Fibroblast of lung (primary cell): ENCODE measurements at regions not wholly inside any gene's neighbourhood (a gene's known extent, or its start where the extent isn't known, plus 50 kb on each side); places are given as distances from the start of the nearest gene placed in this dataset.

Experiments
- DNase-seq, 2 donors: peaks; one replicate each; pipeline versions ENCODE4 v3.0.0 to v3.0.0-alpha.2; 2010; ENCODE audit warnings: low read depth in 2 of 2
- H2AFZ ChIP-seq: 2 replicates; pipeline ENCODE4 v1.5.1; 2012; ENCODE audit warnings: low read length, control low read depth, inconsistent platforms
- H3K27ac ChIP-seq: 2 replicates; pipeline ENCODE4 v1.5.1; 2011; ENCODE audit warnings: low read length, control low read depth; ENCODE audit not compliant: insufficient read depth
- H3K27me3 ChIP-seq: 2 replicates; pipeline ENCODE4 v1.5.1; 2011; ENCODE audit warnings: mild to moderate bottlenecking, low read length; ENCODE audit not compliant: control insufficient read depth, insufficient read depth
- H3K36me3 ChIP-seq: 2 replicates; pipeline ENCODE4 v1.5.1; 2011; ENCODE audit warnings: low read length; ENCODE audit not compliant: control insufficient read depth, insufficient read depth
- H3K4me1 ChIP-seq: 2 replicates; pipeline ENCODE4 v1.5.1; 2011; ENCODE audit warnings: low read length; ENCODE audit not compliant: control insufficient read depth, insufficient read depth; ENCODE audit errors: extremely low read depth
- H3K4me2 ChIP-seq: 2 replicates; pipeline ENCODE4 v1.5.1; 2011; ENCODE audit warnings: low read length, control low read depth; ENCODE audit not compliant: insufficient read depth; ENCODE audit errors: extremely low read depth
- H3K4me3 ChIP-seq, 4 experiments: fragments of 200-600 bp in 1 of 4; sonication (generic) in 1 of 4; replicated peaks in 1 of 4; 2 replicates each; pipeline ENCODE4 v1.5.1; 2011 to 2016; ENCODE audit warnings: low read length in 4 of 4, low read depth in 3 of 4, mild to moderate bottlenecking in 3 of 4, control low read depth in 2 of 4, inconsistent platforms in 1 of 4, mixed read lengths in 1 of 4; ENCODE audit not compliant: insufficient read depth in 1 of 4; ENCODE audit errors: control extremely low read depth in 1 of 4
- H3K79me2 ChIP-seq: 2 replicates; pipeline ENCODE4 v1.5.1; 2012; ENCODE audit warnings: mild to moderate bottlenecking, low read length, inconsistent platforms; ENCODE audit not compliant: control insufficient read depth, insufficient read depth
- H3K9ac ChIP-seq: 2 replicates; pipeline ENCODE4 v1.5.1; 2011; ENCODE audit warnings: mild to moderate bottlenecking, low read length, control low read depth; ENCODE audit not compliant: insufficient read depth
- H3K9me3 ChIP-seq: 2 replicates; pipeline ENCODE4 v1.5.1; 2012; ENCODE audit warnings: low read depth, low read length; ENCODE audit not compliant: control insufficient read depth, insufficient read depth
- H4K20me1 ChIP-seq: 2 replicates; pipeline ENCODE4 v1.5.1; 2011; ENCODE audit warnings: low read length; ENCODE audit not compliant: control insufficient read depth, insufficient read depth; ENCODE audit errors: extremely low read depth
- CTCF ChIP-seq, 2 donors: IDR thresholded peaks in 1 of 2; conservative IDR thresholded peaks in 1 of 2; 1 replicate in 1 of 2; 2 replicates in 1 of 2; pipeline ENCODE4 v1.5.1; 2011 to 2012; ENCODE audit warnings: low read length in 2 of 2, control low read depth in 1 of 2, inconsistent platforms in 1 of 2, low read depth in 1 of 2, mild to moderate bottlenecking in 1 of 2
- EZH2 ChIP-seq: IDR thresholded peaks from 2 replicates; pipeline ENCODE4 v1.5.1; 2012; ENCODE audit warnings: low read length, control low read depth, mild to moderate bottlenecking; ENCODE audit errors: missing control alignments

GRCh38 chr4:46667790-46668189, 241.3 kb downstream of the COX7B2 start:
- Histone ChIP-seq H3K4me1 (no peaks in the 10 kb centered on the region), H3K4me3 (no peak overlapping the region), H2AFZ (no peak overlapping the region), H4K20me1 (no peaks in the 10 kb centered on the region), H3K27me3 (no peaks in the 10 kb centered on the region), H3K79me2 (no peaks in the 10 kb centered on the region), H3K9me3 (no peaks in the 10 kb centered on the region), H3K27ac (no peak overlapping the region), H3K9ac (no peak overlapping the region), H3K36me3 (no peaks in the 10 kb centered on the region), H3K4me2 (no peak overlapping the region)
- no peak for DNase-seq
- TF ChIP-seq CTCF (conservative IDR thresholded peaks at IDR 0.05 in 1 of 2, IDR thresholded peaks at IDR 0.05 in 1 of 2; ENCODE audit: low read depth in 1 of 2, low read length in 2 of 2) (no peak), EZH2 (no peak)

- Histone ChIP-seq H3K27ac (no peak overlapping the region), H3K9me3 (no peaks in the 10 kb centered on the region), H3K4me2 (no peak overlapping the region), H3K4me1 (no peaks in the 10 kb centered on the region), H3K27me3 (no peaks in the 10 kb centered on the region), H3K4me3 (no peak overlapping the region), H4K20me1 (no peaks in the 10 kb centered on the region), H3K36me3 (no peaks in the 10 kb centered on the region), H3K79me2 (no peaks in the 10 kb centered on the region), H2AFZ (no peak overlapping the region), H3K9ac (no peak overlapping the region)
- DNase-seq = no peak
- TF ChIP-seq CTCF (conservative IDR thresholded peaks at IDR 0.05 in 1 of 2, IDR thresholded peaks at IDR 0.05 in 1 of 2; ENCODE audit: low read depth in 1 of 2, low read length in 2 of 2) (no peak), EZH2 (no peak)
These were observed 253.0 kb downstream of the COX7B2 start for GRCh38 chr4:46656071-46656470.

- H3K4me3 ChIP-seq = no peak overlapping the region
- H3K9me3 ChIP-seq = no peaks in the 10 kb centered on the region
- no peaks in the 10 kb centered on the region for H4K20me1 ChIP-seq
- DNase-seq = no peak
- H3K27me3 ChIP-seq = no peaks in the 10 kb centered on the region
- H3K4me1 ChIP-seq = no peaks in the 10 kb centered on the region
- TF ChIP-seq EZH2 (no peak), CTCF (conservative IDR thresholded peaks at IDR 0.05 in 1 of 2, IDR thresholded peaks at IDR 0.05 in 1 of 2; ENCODE audit: low read depth in 1 of 2, low read length in 2 of 2) (no peak)
- no peak overlapping the region for H2AFZ ChIP-seq
- H3K4me2 ChIP-seq = no peak overlapping the region
- H3K36me3 ChIP-seq = no peaks in the 10 kb centered on the region
- no peak overlapping the region for H3K9ac ChIP-seq
- no peaks in the 10 kb centered on the region for H3K79me2 ChIP-seq
- H3K27ac ChIP-seq = no peak overlapping the region
These were observed 255.2 kb downstream of the COX7B2 start for GRCh38 chr4:46653842-46654241.
